GM21717 (cell line): ENCODE measurements at regions not wholly inside any gene's neighbourhood (a gene's known extent, or its start where the extent isn't known, plus 50 kb on each side); places are given as distances from the start of the nearest gene placed in this dataset.
A peak's percentile ranks its signal among the peaks of the same experiment; 100 is the strongest.

Experiments
- ATAC-seq: cut with Tn5 transposase; IDR thresholded peaks from one replicate; pipeline ENCODE4 v1.9.1; 2021; ENCODE audit warnings: mild to moderate bottlenecking, moderate library complexity; ENCODE audit not compliant: unreplicated experiment

DNA sequence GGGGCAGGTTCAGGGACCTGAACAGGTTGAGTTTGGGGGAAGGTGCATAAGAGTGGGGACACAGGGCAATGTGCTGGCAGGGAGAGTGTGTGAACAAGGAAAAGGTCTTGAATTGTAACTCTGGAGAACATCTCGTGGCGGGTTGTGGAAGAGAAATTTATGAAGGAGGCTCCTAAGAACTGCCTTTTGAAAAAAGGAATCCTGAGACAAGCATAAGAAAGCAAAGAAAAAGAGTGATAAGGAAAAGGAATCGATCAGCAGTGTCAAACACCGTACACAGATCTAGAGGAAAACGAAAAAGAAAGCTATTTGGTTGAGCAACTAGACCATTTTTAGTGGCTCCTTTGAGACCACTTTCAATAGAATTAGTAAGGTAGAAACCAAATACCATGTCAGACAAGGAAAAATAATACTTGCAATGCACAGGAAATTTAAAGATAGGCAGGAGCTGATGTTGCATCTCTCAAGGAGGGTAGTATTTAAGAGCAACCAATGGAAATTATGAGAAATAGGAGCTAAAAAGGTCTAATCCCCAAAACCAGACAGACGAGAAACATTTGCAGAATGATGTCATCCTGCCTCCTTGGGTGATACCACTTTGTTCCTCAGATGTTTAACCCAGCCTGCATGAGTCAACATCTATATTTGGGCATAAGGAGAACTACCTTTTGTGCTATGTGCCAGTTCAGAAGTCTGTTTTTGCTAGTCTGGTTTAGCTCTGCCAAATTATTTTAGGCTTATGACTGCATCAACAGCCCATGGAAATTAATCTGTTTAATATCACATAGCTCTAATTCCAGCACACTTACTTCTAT lies 64.5 kb upstream of the STK38L start:
- peak; percentile 88 for ATAC-seq

DNA sequence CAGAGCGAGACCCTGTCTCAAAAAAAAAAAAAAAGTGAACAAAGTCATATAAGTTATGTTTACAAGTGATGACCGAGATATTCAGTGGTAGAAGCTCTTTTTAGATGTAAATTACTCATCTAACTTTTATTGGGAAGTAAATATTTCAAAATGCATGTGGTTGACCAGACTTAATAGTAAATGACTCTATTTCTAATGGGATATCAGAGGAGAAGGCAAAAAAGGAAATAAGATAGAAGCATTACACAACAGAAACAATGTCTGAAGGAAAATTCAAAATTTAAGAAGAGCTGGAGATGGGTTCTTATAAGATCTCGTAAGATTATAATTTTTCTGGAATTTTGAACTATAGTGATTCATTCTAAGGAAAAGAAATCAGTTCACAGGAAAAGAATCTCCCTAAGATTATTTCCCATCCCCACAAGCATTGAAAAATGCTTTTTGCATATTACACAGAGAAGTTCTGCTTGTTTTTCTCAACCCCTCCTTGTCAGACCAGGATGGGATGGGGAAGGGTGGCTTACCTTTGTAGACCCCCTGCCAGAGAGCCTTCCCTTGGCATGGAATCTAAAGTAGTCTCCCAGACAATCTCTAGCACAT lies 63.1 kb upstream of the STK38L start:
- ATAC-seq: no peak

DNA sequence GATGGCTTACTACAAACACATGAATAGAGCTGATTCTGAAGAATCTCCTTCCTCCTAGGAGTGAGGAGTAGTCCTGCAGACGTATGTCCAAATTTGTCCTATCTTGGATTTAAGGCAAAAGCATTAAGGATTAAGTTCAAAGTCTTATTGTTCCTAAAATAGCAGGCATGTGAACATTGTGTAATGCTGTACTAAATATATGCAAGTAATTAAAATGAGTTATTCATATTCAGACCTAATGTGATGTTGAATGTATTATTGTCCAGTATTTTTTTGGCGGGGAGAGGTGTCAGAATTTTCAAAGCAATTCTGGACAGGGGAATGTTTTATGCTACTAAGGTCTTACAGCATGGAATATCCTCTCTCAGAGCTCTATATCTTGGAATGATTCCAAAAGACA lies 60.7 kb upstream of the STK38L start:
- ATAC-seq: no peak

DNA sequence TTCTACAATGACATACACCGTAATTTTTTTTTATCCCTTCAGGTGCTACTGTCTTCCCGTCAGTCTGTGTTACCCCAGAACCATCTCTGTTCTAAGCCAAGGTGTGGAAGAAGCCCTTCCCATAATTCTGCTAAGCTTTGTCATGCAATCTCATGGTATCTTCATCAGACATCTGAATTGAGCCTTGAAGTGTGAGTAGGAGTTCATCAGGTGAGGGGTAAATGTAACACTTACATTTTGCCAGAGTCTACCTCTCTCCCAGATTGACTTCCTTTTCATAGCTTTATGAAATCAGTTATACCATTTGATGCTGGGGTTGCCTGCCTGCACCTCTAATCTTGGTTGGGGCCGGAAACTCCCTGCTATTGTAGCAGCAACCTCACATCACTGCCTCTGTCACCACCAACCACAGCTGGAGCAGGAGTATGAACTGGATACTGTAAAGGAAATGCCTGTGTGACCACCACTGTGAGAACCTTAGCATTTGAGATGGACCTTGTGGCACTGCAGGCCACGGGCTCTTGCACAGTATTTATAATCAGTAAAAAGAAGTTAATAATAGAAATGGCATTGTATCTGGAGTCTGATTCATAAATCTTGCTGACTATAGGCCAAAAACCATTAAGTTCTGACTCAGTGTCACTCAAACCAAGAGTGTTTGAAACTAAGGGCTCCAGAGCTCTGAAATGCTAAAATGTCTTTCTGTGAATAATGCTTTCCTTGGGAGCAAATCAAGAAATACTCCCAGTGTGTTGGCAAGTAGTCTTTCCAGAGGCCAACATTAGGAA lies 58.7 kb upstream of the STK38L start:
- ATAC-seq: no peak

DNA sequence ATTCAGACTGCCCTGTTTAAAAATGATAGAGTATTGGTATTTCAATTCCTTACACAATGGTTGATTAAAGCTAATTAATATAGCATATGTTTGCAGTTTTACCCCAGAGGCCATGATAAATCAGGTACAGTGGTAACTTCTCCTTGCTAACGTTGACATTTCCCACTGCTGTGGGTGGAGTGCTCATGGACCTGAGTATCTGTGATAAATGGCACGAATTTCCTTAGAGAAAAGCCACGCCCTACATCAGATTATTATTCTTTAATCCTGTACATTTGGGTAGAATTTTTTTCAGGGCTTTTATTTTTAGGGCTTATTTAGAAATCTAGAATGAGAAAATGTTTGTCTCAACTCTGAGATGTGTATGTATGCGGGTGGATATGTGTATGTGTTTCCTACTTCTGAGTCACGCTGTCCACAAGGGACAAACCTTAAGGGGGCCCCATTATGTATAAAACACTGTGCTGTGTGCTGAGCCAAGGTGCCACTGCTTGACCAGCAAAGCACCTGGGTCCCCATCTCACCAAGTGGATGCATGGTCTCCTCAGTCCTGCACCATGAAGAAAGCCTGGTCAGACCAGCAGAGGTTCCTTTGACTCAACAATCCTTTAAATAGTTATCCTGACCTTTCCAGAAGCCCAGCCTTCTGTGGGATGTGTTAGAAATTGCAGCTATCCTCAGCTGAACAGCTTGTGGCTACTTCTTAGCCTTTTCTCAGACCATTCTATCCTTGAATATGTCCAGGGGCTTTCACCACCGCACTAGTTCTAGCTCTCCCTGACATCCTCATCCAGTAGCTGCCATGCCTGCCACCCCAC lies 57.9 kb upstream of the STK38L start:
- no peak for ATAC-seq

DNA sequence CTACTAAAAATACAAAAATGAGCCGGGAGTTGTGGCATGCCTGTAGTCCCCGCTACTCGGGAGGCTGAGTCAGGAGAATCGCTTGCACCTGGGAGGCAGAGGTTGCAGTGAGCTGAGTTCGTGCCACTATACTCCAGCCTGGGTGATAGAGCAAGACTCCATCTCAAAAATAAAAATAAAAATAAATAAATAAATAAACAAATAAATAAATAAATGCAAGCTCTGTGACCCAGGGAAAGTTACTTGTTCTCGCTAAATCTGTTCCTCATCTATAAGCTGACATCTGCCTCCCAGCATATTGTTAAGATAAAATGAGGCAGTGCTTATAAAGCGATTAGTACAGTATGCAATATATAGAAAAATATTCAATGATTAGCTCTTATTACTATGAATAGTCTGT lies 56.4 kb upstream of the STK38L start:
- ATAC-seq: no peak

DNA sequence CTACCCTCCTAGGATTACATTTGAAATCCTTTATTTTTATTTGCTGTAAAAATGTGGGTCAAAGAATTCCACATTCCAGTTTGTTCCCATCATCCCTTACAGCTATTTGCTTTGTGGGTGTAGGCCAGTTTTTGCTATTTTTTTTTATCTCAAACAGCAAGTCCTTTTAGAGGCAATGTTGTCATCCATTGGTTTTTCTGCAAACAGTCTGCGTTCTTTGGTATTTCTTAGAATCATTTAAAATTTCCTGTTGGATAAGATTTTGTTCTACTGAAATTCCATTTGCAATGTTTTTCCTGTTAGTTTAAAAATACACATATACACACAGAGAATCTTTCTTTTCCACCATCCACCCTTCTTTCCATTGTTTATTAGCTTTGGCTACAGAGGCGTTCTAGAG lies 53.3 kb upstream of the STK38L start:
- ATAC-seq: no peak

DNA sequence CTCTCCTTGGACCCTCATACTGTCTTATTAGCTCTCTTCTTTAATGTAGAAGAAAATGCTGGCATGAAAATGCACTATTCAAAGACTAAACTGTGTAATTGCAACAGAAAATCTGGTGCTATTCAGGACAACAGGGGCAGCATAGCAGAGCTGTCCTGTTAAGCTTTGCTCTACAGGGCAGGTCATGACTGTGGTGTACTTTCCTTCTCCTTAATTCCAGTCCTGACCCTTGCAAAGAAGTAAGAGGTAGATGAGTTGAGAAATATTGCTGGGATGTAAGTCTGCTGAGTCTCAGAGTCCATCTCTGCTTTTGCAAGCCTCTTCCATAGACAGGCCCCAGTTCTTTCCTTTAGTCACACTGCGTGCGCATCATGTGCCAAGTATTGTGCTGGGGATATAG lies 52.6 kb upstream of the STK38L start:
- ATAC-seq: no peak

DNA sequence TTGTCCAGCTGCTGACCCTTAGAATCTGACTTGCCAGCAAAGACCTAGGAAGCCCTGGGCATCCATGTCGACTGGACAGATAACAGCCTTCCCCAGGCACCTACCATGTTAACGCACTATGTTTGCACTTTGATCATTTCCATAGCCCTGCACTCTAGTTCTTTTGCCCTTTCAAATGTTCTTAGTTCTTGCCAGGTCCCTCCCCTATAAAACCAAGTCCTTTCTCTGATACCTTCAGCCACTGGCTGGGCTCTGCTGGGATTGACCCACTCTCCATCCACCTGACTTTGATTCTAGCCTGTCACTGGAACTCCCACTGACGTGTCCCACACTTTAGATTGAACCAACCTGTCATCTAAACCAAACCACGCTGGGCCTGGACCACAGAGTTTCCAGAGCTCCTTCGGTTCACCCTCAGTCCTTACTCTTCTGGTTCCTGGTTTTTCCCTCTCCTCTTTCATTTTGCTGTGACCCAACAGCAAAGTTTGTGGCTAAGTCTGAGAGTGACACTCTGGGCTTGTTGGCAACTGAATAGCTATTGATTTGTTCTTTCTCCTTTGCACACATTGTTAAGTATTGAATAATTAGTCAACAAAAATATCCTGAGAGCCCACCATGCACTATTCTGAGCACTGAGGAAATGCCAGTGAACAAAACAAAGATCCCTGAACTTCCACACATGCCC lies 51.8 kb upstream of the STK38L start:
- ATAC-seq: no peak

DNA sequence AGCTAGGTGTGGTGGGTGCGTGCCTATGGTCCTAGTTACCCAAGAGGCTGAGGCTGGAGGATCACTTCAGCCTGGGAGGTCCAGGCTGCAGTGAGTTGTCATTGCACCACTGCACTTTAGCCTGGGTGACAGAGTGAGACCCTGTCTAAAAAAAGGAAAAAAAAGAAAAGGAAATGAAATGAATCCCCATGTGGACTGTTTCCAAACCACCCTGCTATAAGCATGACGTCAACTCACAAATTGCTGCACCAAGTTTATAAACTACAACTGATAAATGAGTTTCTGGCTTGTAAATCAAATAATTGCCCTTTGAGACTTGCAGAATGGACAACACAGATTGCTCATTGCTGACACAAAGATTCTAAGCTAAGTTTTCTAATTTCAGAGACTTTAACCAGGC lies 51.0 kb upstream of the STK38L start:
- ATAC-seq: no peak

DNA sequence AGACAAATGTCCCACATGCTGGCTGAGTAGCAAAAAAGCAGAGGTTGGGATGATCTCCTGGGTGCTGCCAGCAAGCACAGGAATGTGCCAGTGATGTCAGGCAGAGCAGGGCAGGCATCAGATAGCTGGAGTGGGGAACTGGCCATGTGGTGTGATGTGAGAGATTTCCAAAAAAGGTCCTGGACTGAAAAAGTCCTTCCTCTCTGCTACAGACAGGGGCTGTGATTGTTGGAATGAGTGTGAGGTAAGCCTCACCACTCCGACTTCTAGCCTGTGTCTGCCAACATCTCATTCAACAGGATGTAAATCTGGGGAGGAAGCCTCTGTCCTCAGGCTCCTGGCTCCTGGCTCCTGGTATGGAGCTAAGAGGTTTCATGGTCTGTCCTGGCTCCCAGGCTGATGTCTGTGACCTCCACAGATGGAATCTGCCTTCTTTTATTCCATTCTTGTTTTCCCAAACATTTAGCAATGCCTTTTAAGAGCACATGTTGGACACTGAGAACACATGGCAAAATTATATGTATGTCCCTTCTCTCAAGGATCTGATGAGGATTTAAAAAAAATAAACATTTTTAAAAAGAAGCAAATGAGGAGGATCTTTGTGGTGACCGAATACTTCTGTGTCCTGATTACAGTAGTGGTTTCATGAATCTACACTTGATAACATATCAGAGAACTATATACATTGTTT lies 50.1 kb upstream of the STK38L start:
- no peak for ATAC-seq
